NK-92 treated with Interleukin-12 subunit alpha and Interleukin-12 subunit beta, amount 100 ng/mL, for 24 hours (cell line): ENCODE measurements at regions not wholly inside any gene's neighbourhood (a gene's known extent, or its start where the extent isn't known, plus 50 kb on each side); places are given as distances from the start of the nearest gene placed in this dataset.

ENCODE experiments used
- DNase-seq: peaks from one replicate; lab custom pipeline; 2025; lab: John Stamatoyannopoulos, UW

- DNase-seq, result no peak
These were observed 119.2 kb upstream of the CCL2 start for GRCh38 chr17:34135841-34136240.

GRCh38 chr17:34140006-34140405 is 115.1 kb upstream of the CCL2 start:
- DNase-seq, result no peak

DNA sequence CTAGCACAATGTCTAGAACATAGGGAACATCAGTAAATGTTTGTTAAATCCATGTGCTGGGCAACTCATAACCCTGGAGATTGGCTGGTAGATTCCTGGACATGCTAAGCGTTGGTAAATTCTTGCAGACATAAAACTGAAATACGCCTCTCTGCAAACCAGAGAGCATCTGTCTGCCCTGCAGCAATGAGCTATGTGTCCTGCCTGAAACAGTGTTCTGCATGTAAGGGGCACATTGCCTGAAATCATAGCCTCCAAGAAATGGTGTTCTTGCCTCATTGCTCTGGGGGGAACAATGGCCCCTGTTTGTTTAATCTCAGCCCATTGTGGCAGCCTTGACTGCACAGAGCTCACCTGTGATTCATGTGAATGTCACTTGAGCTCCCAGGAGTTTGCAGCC is 113.5 kb upstream of the CCL2 start:
- no peak for DNase-seq

GRCh38 chr17:34143430-34143829 is 111.7 kb upstream of the CCL2 start:
- no peak for DNase-seq

DNA sequence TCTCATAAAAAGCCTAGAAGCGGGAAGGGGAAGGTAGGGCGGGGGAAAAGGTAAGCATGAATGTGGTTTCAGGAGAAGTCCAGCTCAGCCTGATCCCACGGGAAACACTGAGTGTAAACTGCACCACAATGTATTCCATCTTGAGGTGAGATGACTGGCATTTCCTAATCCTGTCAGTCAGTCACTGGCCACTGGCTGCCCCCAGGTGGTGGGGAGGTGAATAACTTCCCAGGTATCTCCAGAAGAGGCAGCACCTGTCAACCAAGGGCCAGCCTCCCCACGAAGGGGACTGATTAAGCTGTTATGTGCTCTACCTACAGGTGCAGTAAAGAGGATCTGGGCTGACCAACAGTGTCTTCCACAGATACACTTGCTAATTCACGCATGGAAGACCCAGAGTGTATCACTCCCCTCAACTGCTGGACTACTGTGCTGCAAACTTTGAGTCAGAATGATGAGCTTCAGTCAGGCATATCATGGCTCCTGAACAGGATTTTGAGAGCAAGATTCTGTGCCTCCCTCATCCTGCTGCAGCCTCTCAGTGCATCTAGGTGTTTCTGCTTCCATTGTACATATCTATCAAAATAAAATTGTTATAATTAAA is 108.5 kb upstream of the CCL2 start:
- peak; percentile 50 for DNase-seq

GRCh38 chr17:34151102-34151501 is 104.0 kb upstream of the CCL2 start:
- no peak for DNase-seq

- no peak for DNase-seq
These were observed 101.1 kb upstream of the CCL2 start for GRCh38 chr17:34153991-34154390.

DNA sequence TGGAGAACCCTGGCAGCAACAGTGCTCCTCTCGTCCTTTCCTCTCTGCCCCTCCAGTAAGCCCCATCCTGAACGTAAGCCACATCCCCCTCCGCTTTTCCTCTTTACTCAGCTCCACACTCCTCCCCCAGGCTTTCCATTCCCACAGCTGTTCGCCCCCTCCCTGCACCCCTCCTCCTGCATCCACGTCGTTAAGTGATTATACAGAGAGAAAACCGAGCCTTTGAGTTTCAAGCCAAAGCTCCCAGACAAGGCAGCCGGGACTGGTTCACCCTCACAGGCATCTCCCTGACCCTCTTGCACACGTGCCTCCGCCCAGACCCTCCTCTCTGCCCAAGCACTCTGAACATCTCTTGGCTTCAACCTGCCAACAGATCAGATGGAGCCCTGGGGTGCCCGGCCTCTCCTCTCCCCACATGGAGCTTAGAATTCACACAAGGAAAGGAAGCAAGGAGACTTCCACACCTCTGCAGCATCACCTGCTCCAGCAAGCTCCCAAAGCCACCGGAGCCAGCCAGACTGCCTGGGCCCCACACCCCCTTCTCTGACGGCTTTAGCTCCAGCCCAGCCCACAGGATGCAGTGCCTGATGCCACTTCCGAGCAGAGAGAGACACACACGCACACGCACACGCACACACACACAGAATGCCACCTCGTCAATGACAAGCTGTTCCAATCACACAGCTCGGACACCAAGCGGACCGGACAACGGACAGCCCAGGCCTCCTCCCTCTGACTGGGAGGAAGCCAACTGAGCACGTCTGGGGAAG is 99.9 kb upstream of the CCL2 start:
- DNase-seq, result no peak

GRCh38 chr17:34155947-34156346 is 99.1 kb upstream of the CCL2 start:
- no peak for DNase-seq

DNA sequence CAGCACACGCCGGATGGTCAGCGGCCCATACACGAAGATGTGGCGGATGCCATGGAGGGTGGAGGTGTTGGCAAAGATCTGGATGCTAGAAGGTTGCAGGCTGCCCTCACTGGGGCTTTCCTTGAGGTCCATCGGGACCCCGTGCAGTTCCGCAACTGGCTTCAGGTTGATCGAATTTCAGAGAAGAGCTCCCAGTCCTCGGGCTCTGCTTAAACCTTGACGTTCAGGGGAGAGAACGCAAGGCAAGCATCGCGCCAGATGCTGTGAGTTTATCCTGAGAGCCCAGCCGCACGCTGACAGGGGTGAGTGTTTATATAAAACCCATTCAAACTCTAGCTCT is 98.7 kb upstream of the CCL2 start:
- no peak for DNase-seq

DNA sequence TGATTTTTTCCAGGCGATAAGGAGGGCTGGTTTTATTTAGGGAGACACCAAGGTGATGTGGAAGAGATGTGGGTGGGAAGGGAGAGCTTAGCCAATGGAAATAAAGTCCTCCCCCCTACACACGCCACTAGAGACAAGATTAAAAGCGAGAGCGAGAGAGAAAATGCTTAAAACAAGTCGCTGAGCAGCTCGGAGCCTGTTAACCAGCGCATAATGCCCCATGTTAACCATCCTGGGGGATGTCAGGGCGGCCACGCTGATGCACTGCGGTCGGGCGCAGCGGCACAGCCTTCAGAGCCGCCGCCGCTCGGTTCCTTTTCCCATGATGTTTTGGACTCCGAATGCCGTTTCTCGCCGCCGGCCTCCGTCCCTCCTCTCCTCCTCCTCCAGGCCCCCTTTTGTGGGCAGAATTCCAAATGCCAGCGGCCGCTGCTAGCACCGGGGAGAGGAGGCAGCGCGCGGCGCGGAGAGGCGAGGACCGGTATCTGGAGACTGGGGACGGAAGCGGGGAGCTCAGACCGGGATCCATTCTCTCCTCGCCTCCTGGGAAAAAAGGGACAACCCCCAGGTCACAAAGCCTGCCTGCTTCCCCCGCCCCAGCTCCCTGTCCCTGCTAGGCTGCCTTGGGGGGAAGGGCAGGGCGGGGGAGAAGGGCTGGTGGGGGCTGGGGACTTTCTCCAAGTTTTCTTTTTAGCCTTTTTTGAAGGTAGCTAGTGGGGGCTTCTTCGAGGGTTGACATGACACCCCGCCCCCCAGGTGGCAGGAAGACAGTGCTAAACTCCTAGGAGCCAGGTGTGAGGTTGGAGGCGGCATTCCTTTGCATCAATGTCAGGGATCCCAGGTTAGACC is 98.1 kb upstream of the CCL2 start:
- no peak for DNase-seq

- no peak for DNase-seq
These were observed 93.4 kb upstream of the CCL2 start for GRCh38 chr17:34161690-34162089.

DNA sequence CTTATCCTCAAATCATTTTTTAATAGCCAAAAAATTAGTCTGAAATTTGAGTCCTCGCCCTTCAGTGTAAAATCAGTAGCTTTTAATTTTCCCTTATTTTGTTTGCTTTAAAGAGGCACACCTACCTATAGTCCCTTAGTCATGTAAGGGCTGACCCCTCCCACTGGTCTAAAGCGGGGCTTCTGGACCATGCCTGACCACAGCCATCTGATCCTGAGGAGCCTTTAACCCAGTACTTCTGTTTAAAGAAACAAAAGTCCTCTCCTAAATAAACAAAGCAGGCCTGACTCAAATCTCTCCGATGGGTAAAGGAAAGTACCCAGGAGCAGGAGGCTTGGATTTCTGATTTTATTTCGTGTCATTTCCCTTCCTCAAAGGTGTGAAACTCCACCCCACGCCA is 92.0 kb upstream of the CCL2 start:
- DNase-seq, result no peak

- no peak for DNase-seq
These were observed 91.4 kb upstream of the CCL2 start for GRCh38 chr17:34163646-34164045.

DNA sequence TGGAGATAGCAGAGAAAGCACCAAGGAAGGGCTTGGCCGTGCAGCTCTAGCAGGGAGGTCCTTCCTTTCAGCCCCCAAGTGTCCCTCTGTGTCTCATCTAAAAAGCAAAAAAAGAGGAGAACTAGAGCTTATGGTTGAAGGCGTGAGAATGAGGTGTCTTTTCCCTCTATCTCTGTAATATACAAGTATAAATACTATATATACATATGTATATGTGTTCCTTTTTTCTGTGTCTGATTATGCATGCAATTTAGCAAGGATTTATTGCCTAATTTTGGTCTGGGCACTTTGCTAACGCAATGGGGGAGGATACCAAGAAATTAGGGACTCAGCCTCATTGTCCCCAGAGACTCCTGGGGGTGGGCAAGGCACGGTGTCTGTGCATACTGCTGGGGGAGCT is 90.2 kb upstream of the CCL2 start:
- no peak for DNase-seq

DNA sequence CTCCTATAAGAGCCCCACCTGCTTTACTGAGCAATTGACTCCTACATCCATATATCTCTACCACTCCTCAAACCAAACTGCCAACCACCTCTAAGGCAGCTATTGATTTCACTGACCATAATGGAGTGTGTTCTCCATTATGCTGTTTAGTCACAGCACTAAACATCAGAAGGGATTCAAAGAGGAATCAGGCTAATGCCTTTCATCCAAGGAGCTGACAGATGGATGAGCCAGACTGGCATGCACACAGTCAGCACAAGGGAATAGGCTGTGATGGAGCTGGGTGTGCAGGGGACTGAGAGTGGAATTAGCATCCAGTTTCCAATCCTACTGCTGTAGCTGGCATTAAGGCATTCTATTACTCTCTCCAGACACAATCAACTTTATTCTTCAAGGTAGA is 88.7 kb upstream of the CCL2 start:
- DNase-seq, result no peak

GRCh38 chr17:34167354-34167753 is 87.7 kb upstream of the CCL2 start:
- no peak for DNase-seq

DNA sequence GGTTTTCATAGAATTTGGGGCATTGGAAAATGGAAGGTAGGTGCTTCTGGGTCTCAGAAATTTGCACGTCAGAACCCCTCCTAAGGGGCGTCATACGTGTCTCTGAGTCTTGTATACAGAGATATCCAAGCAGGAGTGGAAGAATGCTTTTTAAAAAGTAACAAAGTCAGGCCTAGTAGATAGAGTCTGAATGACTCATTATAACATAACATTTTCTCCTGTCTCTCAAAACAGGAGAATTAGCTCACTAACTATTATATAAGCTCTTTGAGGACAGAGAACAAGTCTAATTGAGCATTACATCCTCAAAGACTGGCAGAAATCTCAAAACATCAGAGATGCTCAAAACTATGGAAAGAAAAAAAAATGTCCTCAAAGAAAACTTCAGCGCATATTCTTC is 86.1 kb upstream of the CCL2 start:
- DNase-seq, result no peak

- DNase-seq, result no peak
These were observed 85.6 kb upstream of the CCL2 start for GRCh38 chr17:34169496-34169895.

- DNase-seq, result peak; percentile 14
These were observed 83.8 kb upstream of the CCL2 start for GRCh38 chr17:34171245-34171818.

- no peak for DNase-seq
These were observed 82.6 kb upstream of the CCL2 start for GRCh38 chr17:34172390-34172918.

DNA sequence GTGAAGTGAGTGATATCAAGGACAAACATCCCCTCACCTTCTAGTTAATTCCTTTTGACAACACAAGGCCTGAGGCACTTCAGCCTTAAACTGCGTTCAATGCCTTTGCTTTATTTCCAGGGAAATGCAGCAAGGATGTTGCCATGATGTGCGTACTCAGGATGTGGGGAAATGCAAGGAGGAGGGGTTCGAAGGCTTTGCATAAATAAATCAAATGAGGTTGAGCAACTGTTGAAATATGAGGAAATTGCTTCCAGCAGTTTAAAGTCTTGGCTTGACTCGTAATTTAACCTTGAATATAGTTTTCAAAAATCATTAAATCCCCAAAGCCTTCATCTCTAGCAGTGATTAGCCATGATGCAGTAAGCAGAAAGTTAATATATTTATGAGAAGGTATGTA is 81.8 kb upstream of the CCL2 start:
- DNase-seq, result no peak

GRCh38 chr17:34174496-34174895 is 80.6 kb upstream of the CCL2 start:
- DNase-seq, result no peak
